Psoas muscle (tissue), 7 donors: ENCODE measurements at regions not wholly inside any gene's neighbourhood (a gene's known extent, or its start where the extent isn't known, plus 50 kb on each side); places are given as distances from the start of the nearest gene placed in this dataset.
A peak's percentile ranks its signal among the peaks of the same experiment; 100 is the strongest.

ENCODE experiments used
- ATAC-seq, 4 donors: fragments of 200-7000 bp; cut with Tn5 transposase; one replicate each; pipeline ENCODE4 v1.9.1; 2020; ENCODE audit warnings: moderate library complexity in 3 of 4, mild to moderate bottlenecking in 2 of 4
- DNase-seq, 2 donors: peaks; one replicate each; pipeline ENCODE4 v3.0.0-alpha.2; 2020
- H3K27ac ChIP-seq: fragments of 200-600 bp; one replicate; pipeline ENCODE4 v1.8.0; 2022
- H3K27me3 ChIP-seq, 3 donors: fragments of 200-600 bp in 1 of 3; one replicate each; pipeline versions ENCODE4 v1.6.1 to v1.8.0; 2013 to 2022; ENCODE audit warnings: low read length in 2 of 3, mild to moderate bottlenecking in 2 of 3, moderate library complexity in 1 of 3; ENCODE audit not compliant: insufficient read depth in 3 of 3
- H3K36me3 ChIP-seq, 2 donors: fragments of 200-600 bp in 1 of 2; one replicate each; pipeline versions ENCODE4 v1.6.1 to v1.8.0; 2013 to 2022; ENCODE audit warnings: low read depth in 1 of 2, mild to moderate bottlenecking in 1 of 2, moderate library complexity in 1 of 2; ENCODE audit not compliant: insufficient read depth in 1 of 2
- H3K4me1 ChIP-seq: fragments of 200-600 bp; one replicate; pipeline ENCODE4 v1.8.0; 2022
- H3K4me3 ChIP-seq: fragments of 200-600 bp; one replicate; pipeline ENCODE4 v1.8.0; 2022; ENCODE audit warnings: mild to moderate bottlenecking
- H3K9me3 ChIP-seq: fragments of 200-600 bp; one replicate; pipeline ENCODE4 v1.8.0; 2022
- WGBS, 3 donors: extraction: QIAGEN DNeasy Blood & Tissue Kit; methylation state at CpG; one replicate each; pipeline versions ENCODE4 v1.1.6 to v1.1.7; 2013; 5-methylcytosine and 5-hydroxymethylcytosine counted together
- intact Hi-C, 2 donors: fragments of 100-400 bp; cut with DNase I; formaldehyde crosslinking; loops; one replicate each; pipeline versions ENCODE4 v1.11.0 to v1.14.2; 2022
- TF ChIP-seq, protein P1 (sequence below): fragments of 200-600 bp; IDR thresholded peaks from one replicate; pipeline ENCODE4 v1.8.0; 2022; ENCODE audit warnings: antibody characterized with exemption
- donor health status: healthy with polysubstance abuse.
- donor health status: DM: no; HTN: no; CAD: no; lungs with moderate emphysema.
- donor health status: Bipolar disorder and iron deficiency.
- donor health status: healthy.
- donor health status: DM: yes; HTN: yes; CAD: no.
- donor health status: DM: no; HTN: no; CAD: no.
- donor health status: DM: yes; HTN: yes; CAD: no.

GRCh38 chr3:99505646-99506269, 132.6 kb upstream of the COL8A1 start:
- intact Hi-C loops: loop anchor here in 1 of 2 donors (10.0 kb wide), 1 partner anchor 249 kb away; no protein-coding TSS in a partner anchor
- peak; percentile 33 to 59 for DNase-seq
- no peak overlapping the region for H3K4me3 ChIP-seq
- H3K27ac ChIP-seq: no peak overlapping the region
- 32 to 57% (median 38%) methylated on average over 7 of the region's 7 CpGs for WGBS, 3 donors
- ATAC-seq: peak; percentile 48 to 71 (median 62)
- no peaks in the 10 kb centered on the region for H3K9me3 ChIP-seq
- TF ChIP-seq, protein P1, sequence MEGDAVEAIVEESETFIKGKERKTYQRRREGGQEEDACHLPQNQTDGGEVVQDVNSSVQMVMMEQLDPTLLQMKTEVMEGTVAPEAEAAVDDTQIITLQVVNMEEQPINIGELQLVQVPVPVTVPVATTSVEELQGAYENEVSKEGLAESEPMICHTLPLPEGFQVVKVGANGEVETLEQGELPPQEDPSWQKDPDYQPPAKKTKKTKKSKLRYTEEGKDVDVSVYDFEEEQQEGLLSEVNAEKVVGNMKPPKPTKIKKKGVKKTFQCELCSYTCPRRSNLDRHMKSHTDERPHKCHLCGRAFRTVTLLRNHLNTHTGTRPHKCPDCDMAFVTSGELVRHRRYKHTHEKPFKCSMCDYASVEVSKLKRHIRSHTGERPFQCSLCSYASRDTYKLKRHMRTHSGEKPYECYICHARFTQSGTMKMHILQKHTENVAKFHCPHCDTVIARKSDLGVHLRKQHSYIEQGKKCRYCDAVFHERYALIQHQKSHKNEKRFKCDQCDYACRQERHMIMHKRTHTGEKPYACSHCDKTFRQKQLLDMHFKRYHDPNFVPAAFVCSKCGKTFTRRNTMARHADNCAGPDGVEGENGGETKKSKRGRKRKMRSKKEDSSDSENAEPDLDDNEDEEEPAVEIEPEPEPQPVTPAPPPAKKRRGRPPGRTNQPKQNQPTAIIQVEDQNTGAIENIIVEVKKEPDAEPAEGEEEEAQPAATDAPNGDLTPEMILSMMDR: no peak
- no peaks in the 10 kb centered on the region for H3K4me1 ChIP-seq
- no peaks in the 10 kb centered on the region for H3K36me3 ChIP-seq
- H3K27me3 ChIP-seq: no peaks in the 10 kb centered on the region

DNA sequence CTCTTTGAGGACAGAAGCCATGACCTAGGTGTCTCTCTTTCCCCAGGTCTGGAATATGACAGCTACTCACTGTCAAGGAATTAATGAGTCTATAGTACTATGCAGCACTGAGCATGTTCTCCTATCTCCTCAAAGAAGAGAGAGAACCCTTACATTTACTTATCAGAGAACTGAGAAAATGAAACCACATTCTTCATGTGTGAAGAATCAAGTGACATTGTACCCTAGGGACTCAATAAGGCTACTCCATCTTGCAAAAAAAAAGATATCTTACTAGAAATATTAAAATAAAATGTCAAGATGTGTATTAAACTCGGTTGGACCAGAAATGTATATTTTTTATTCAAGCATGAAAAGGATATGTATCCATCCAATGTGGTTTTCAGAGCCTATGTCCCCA, 133.2 kb upstream of the COL8A1 start:
- DNase-seq (no peak), ATAC-seq (no peak)
- Histone ChIP-seq H3K4me1 (no peaks in the 10 kb centered on the region), H3K27ac (no peak overlapping the region), H3K4me3 (no peak overlapping the region), H3K9me3 (no peaks in the 10 kb centered on the region), H3K36me3 (no peaks in the 10 kb centered on the region), H3K27me3 (no peaks in the 10 kb centered on the region)
- TF ChIP-seq, protein P1: no peak
- 54 to 61% (median 55%) methylated on average over 1 of the region's 1 CpG for WGBS, 3 donors
- intact Hi-C loops: loop anchor here in 1 of 2 donors (10.0 kb wide), 1 partner anchor 250 kb away; no protein-coding TSS in a partner anchor

DNA sequence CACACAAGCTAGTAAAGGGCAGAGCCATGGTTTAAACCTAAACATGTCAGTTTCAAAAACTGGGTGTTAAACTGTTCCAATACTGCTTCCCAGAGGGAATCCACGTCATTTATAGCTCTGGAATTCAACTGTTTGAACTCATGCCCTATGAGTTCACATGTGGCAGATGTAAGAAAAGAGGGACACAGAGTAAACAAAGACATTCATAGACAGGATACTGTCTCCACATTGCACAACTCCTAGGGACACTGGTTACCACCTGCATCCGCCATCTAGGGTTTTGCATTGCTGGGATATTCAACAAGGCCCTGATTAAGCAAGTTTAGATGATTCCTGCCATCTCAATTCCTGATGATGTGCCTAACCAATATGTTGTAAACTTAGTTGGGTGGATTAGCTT, 134.1 kb upstream of the COL8A1 start:
- Histone ChIP-seq H3K27ac (no peak overlapping the region), H3K27me3 (no peaks in the 10 kb centered on the region), H3K4me1 (no peaks in the 10 kb centered on the region), H3K4me3 (no peak overlapping the region), H3K36me3 (no peaks in the 10 kb centered on the region), H3K9me3 (no peaks in the 10 kb centered on the region)
- TF ChIP-seq, protein P1: no peak
- ATAC-seq (peak in 3 of 4 donors; percentile 39 to 74 (median 60)), DNase-seq (no peak)
- WGBS, 3 donors: 56 to 80% (median 67%) methylated on average over 2 of the region's 2 CpGs
- intact Hi-C loops: loop anchor here in 1 of 2 donors (10.0 kb wide), 1 partner anchor 251 kb away; no protein-coding TSS in a partner anchor

DNA sequence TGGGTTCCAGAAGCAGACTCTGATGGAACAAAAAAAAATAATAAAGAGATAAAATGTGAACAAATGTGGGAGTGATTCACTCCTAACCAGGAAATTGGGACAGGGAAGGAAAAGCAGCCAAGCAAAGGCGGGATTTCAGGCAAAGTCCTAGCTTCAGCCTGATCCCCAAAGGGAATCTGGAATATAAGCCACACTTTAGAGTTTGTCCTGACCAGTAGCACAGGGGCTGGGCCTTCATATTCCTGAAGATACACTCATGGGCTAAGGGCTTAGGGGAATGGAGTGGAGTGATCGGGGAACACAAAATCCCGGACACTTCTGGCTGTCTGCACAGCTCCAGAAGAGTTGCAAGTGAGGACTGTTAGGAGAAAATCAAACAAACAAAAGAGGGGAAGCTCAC, 135.0 kb upstream of the COL8A1 start:
- Histone ChIP-seq H3K9me3 (no peaks in the 10 kb centered on the region), H3K4me3 (no peak overlapping the region), H3K27ac (no peak overlapping the region), H3K27me3 (no peaks in the 10 kb centered on the region), H3K4me1 (no peaks in the 10 kb centered on the region), H3K36me3 (no peaks in the 10 kb centered on the region)
- intact Hi-C loops: loop anchor here in 1 of 2 donors (10.0 kb wide), 1 partner anchor 251 kb away; no protein-coding TSS in a partner anchor
- peak; percentile 19 to 48 for DNase-seq
- peak in 1 of 4 donors; percentile 42 for ATAC-seq
- 62 to 80% (median 79%) methylated on average over 3 of the region's 3 CpGs for WGBS, 3 donors
- TF ChIP-seq, protein P1: no peak
